ENCODE measurements at regions not wholly inside any gene's neighbourhood (a gene's known extent, or its start where the extent isn't known, plus 50 kb on each side); places are given as distances from the start of the nearest gene placed in this dataset.

- TF ChIP-seq CTCF (IDR thresholded peaks at IDR 0.05; ENCODE audit: low read depth, low read length, poor library complexity, severe bottlenecking) (no peak), EZH2phosphoT487 (IDR thresholded peaks at IDR 0.05; ENCODE audit: borderline replicate concordance, low read length) (no peak)
Measured at GRCh38 chr1:194353121-194353520, 1166.7 kb upstream of the B3GALT2 start.
